PC-3 (cell line): ENCODE measurements at regions not wholly inside any gene's neighbourhood (a gene's known extent, or its start where the extent isn't known, plus 50 kb on each side); places are given as distances from the start of the nearest gene placed in this dataset.

Experiments used
- EZH2phosphoT487 ChIP-seq: fragments of 300-600 bp; sonication (generic); IDR thresholded peaks from 2 replicates; pipeline ENCODE4 v1.6.1; 2018; ENCODE audit warnings: mild to moderate bottlenecking, antibody characterized with exemption, low read length, borderline replicate concordance
- TF ChIP-seq, protein P1 (sequence below): fragments of 300-600 bp; sonication (generic); conservative IDR thresholded peaks from 2 replicates; pipeline ENCODE4 v1.5.1; 2017; ENCODE audit warnings: antibody characterized with exemption, low read depth, mild to moderate bottlenecking, low read length

DNA sequence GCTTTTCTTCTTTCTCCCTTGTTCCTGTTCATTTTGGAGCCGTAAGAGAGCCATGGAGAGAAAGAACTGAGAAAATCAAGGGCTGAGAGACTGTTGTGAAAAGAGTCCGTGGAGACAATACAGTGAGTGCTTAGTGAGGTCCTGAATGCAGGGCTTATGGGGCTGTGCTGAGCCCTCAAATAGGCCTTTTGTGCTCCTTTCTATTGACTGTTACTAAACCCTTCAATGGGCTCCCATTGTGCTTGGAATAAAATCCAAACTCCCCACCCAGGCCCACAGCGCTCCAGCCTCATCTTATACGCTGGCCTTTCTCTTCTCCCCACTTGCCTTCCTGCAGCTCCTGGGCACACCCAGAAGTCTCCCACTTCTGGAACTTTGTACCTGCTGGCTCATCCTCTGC, 243.1 kb upstream of the HABP2 start:
- TF ChIP-seq, protein P1, sequence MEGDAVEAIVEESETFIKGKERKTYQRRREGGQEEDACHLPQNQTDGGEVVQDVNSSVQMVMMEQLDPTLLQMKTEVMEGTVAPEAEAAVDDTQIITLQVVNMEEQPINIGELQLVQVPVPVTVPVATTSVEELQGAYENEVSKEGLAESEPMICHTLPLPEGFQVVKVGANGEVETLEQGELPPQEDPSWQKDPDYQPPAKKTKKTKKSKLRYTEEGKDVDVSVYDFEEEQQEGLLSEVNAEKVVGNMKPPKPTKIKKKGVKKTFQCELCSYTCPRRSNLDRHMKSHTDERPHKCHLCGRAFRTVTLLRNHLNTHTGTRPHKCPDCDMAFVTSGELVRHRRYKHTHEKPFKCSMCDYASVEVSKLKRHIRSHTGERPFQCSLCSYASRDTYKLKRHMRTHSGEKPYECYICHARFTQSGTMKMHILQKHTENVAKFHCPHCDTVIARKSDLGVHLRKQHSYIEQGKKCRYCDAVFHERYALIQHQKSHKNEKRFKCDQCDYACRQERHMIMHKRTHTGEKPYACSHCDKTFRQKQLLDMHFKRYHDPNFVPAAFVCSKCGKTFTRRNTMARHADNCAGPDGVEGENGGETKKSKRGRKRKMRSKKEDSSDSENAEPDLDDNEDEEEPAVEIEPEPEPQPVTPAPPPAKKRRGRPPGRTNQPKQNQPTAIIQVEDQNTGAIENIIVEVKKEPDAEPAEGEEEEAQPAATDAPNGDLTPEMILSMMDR = no peak
- no peak for TF ChIP-seq EZH2phosphoT487
